ENCODE measurements at regions not wholly inside any gene's neighbourhood (a gene's known extent, or its start where the extent isn't known, plus 50 kb on each side); places are given as distances from the start of the nearest gene placed in this dataset.

DNA sequence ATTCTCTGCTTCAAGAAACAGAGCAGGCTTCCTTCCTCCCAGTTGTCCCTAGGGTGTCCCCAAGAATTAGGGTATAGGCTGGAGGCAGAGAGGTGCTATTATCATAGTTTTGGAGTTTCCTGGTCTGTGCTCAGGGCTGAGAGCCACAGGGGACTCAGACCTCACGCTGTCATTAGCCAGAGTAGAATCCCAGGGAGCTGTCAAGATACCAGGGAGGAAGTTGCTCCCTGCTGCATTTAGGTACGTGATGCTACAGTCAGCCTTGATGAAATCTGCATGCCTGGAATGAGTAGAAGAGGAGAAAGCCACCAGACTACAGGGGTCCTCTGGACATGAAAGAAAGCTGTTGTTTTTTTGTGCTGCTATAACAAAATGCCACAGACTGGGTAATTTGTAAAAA, 273.2 kb downstream of the SH3GL2 start:
- intact Hi-C loops (cut with micrococcal nuclease), result no loop called here

DNA sequence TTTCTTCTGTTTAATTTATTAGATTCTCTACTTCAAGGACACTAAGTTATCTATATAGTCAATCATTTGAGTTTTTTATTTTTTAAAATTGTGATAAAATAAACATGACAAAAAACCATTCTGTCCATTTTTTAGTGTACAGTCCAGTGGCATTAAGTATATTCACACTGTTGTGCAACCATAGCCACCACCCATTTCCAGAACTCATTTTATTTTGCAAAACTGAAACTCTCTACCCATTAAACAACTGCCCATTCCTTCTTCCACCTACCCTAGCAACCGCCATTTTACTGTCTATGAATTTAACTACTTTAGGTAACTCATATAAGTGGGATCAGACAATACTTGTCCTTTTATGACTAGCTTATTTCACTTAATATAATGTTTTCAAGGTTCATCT, 275.6 kb downstream of the SH3GL2 start:
- no peak overlapping the region for H3K4me3 ChIP-seq (ENCODE audit: control extremely low read depth in 1 of 5, extremely low read depth in 1 of 5, insufficient read depth in 1 of 5, low read depth in 2 of 5, low read length in 4 of 5)
- no peaks in the 10 kb centered on the region for H3K27me3 ChIP-seq (replicated peaks in 1 of 4; ENCODE audit: control extremely low read depth in 1 of 4, control insufficient read depth in 3 of 4, insufficient read depth in 4 of 4, low read length in 3 of 4)
- Mint-ChIP-seq H3K9me3 (ENCODE audit: insufficient read depth) (no peaks in the 10 kb centered on the region), H3K4me3 (no peak overlapping the region), H3K4me1 (no peaks in the 10 kb centered on the region), H3K27ac (no peak overlapping the region), H3K27me3 (no peaks in the 10 kb centered on the region)
- no peaks in the 10 kb centered on the region for H3K4me1 ChIP-seq (ENCODE audit: control insufficient read depth in 2 of 2, insufficient read depth in 2 of 2, low read length in 2 of 2)
- H3K27ac ChIP-seq (ENCODE audit: low read length in 2 of 2), result no peak overlapping the region
- no peak overlapping the region for H3K4me2 ChIP-seq (replicated peaks; ENCODE audit: low read depth, low read length, poor library complexity, severe bottlenecking)
- intact Hi-C loops (cut with micrococcal nuclease), result no loop called here
- no peak for DNase-seq
- H3K79me2 ChIP-seq (ENCODE audit: control insufficient read depth, insufficient read depth, low read length), result no peaks in the 10 kb centered on the region
- no peaks in the 10 kb centered on the region for H3K36me3 ChIP-seq (replicated peaks in 1 of 2; ENCODE audit: control extremely low read depth in 1 of 2, control insufficient read depth in 1 of 2, extremely low read depth in 1 of 2, insufficient read depth in 2 of 2, low read length in 1 of 2)
- ChIA-PET CTCF (no interaction called here), POLR2A (no interaction called here)
- TF ChIP-seq, protein P1, sequence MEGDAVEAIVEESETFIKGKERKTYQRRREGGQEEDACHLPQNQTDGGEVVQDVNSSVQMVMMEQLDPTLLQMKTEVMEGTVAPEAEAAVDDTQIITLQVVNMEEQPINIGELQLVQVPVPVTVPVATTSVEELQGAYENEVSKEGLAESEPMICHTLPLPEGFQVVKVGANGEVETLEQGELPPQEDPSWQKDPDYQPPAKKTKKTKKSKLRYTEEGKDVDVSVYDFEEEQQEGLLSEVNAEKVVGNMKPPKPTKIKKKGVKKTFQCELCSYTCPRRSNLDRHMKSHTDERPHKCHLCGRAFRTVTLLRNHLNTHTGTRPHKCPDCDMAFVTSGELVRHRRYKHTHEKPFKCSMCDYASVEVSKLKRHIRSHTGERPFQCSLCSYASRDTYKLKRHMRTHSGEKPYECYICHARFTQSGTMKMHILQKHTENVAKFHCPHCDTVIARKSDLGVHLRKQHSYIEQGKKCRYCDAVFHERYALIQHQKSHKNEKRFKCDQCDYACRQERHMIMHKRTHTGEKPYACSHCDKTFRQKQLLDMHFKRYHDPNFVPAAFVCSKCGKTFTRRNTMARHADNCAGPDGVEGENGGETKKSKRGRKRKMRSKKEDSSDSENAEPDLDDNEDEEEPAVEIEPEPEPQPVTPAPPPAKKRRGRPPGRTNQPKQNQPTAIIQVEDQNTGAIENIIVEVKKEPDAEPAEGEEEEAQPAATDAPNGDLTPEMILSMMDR (IDR thresholded peaks at IDR 0.05), result no peak
- no peak for TF ChIP-seq EZH2 (IDR thresholded peaks at IDR 0.05; ENCODE audit: borderline replicate concordance, insufficient read depth, low read depth, low read length, poor library complexity, severe bottlenecking)
- WGBS (ENCODE audit: insufficient coverage), result no CpG with 5 or more reads among the region's 1 CpG
- no peak overlapping the region for H3K9ac ChIP-seq (ENCODE audit: low read length)
- H2AFZ ChIP-seq (ENCODE audit: insufficient read depth, low read depth, low read length, poor library complexity, severe bottlenecking), result no peak overlapping the region
- no peaks in the 10 kb centered on the region for H3K9me3 ChIP-seq (ENCODE audit: control extremely low read depth in 1 of 3, control insufficient read depth in 2 of 3, insufficient read depth in 1 of 3, low read length in 2 of 3)
- H4K20me1 ChIP-seq (ENCODE audit: control insufficient read depth, insufficient read depth, low read length, poor library complexity, severe bottlenecking), result no peaks in the 10 kb centered on the region
- no peak for ATAC-seq (ENCODE audit: low read depth)

More for the DNA sequence above, 273.2 kb downstream of the SH3GL2 start:
- H3K4me3 Mint-ChIP-seq, result no peak overlapping the region
- no peaks in the 10 kb centered on the region for H3K9me3 Mint-ChIP-seq (ENCODE audit: insufficient read depth)
- no peak overlapping the region for H3K4me3 ChIP-seq (ENCODE audit: control extremely low read depth in 1 of 5, extremely low read depth in 1 of 5, insufficient read depth in 1 of 5, low read depth in 2 of 5, low read length in 4 of 5)
- no peak overlapping the region for H3K4me2 ChIP-seq (replicated peaks; ENCODE audit: low read depth, low read length, poor library complexity, severe bottlenecking)
- ChIA-PET POLR2A (no interaction called here), CTCF (no interaction called here)
- no peaks in the 10 kb centered on the region for H3K79me2 ChIP-seq (ENCODE audit: control insufficient read depth, insufficient read depth, low read length)
- H3K9me3 ChIP-seq (ENCODE audit: control extremely low read depth in 1 of 3, control insufficient read depth in 2 of 3, insufficient read depth in 1 of 3, low read length in 2 of 3), result peaks cover 0 to 4% (median 0%) of the 10 kb centered on the region in 3 donors
- TF ChIP-seq EZH2 (IDR thresholded peaks at IDR 0.05; ENCODE audit: borderline replicate concordance, insufficient read depth, low read depth, low read length, poor library complexity, severe bottlenecking), result no peak
- TF ChIP-seq, protein P1 (IDR thresholded peaks at IDR 0.05), result no peak
- H3K27me3 ChIP-seq (replicated peaks in 1 of 4; ENCODE audit: control extremely low read depth in 1 of 4, control insufficient read depth in 3 of 4, insufficient read depth in 4 of 4, low read length in 3 of 4), result no peaks in the 10 kb centered on the region
- H2AFZ ChIP-seq (ENCODE audit: insufficient read depth, low read depth, low read length, poor library complexity, severe bottlenecking), result no peak overlapping the region
- H3K4me1 Mint-ChIP-seq, result no peaks in the 10 kb centered on the region
- no peaks in the 10 kb centered on the region for H3K36me3 ChIP-seq (replicated peaks in 1 of 2; ENCODE audit: control extremely low read depth in 1 of 2, control insufficient read depth in 1 of 2, extremely low read depth in 1 of 2, insufficient read depth in 2 of 2, low read length in 1 of 2)
- H4K20me1 ChIP-seq (ENCODE audit: control insufficient read depth, insufficient read depth, low read length, poor library complexity, severe bottlenecking), result no peaks in the 10 kb centered on the region
- H3K9ac ChIP-seq (ENCODE audit: low read length), result no peak overlapping the region
- 25% methylated on average over 2 of the region's 2 CpGs for WGBS (ENCODE audit: insufficient coverage)
- ATAC-seq (ENCODE audit: low read depth) (no peak), DNase-seq (no peak)
- H3K27ac ChIP-seq (ENCODE audit: low read length in 2 of 2), result no peak overlapping the region
- H3K27me3 Mint-ChIP-seq, result no peaks in the 10 kb centered on the region
- no peak overlapping the region for H3K27ac Mint-ChIP-seq
- H3K4me1 ChIP-seq (ENCODE audit: control insufficient read depth in 2 of 2, insufficient read depth in 2 of 2, low read length in 2 of 2), result no peaks in the 10 kb centered on the region

All from B cell (primary cell).